GM18951 (cell line): ENCODE measurements at regions not wholly inside any gene's neighbourhood (a gene's known extent, or its start where the extent isn't known, plus 50 kb on each side); places are given as distances from the start of the nearest gene placed in this dataset.
"Not testable (repeated sequence)": the region's sequence is repeated elsewhere in the genome, so short reads cannot be mapped to it uniquely, and the experiment has no call there.

Experiments used
- POLR2A ChIP-seq: IDR thresholded peaks from 4 replicates; pipeline ENCODE4 v1.6.1; 2011; ENCODE audit warnings: mild to moderate bottlenecking; ENCODE audit not compliant: insufficient read length, insufficient read depth; ENCODE audit errors: extremely low read depth
- in situ Hi-C: fragments of 300-500 bp; cut with MboI; formaldehyde crosslinking; loops from one replicate; pipeline ENCODE4 v1.12.0; 2022; ENCODE audit warnings: low sequenced_read_pairs, mixed read lengths, inconsistent platforms; ENCODE audit not compliant: unreplicated experiment

- in situ Hi-C loops: no loop called here
Observed at GRCh38 chr9:113675475-113675941, 200.6 kb upstream of the ZNF618 start.

GRCh38 chr9:113677057-113677456, 199.1 kb upstream of the ZNF618 start:
- TF ChIP-seq POLR2A: no peak
- in situ Hi-C loops: no loop called here

More at GRCh38 chr9:113675475-113675941, 200.6 kb upstream of the ZNF618 start:
- no peak for TF ChIP-seq POLR2A

GRCh38 chr9:113677569-113677968, 198.5 kb upstream of the ZNF618 start:
- no peak for TF ChIP-seq POLR2A
- in situ Hi-C loops: no loop called here

- in situ Hi-C loops: no loop called here
- no peak for TF ChIP-seq POLR2A
Observed at GRCh38 chr9:113678119-113678858, 197.8 kb upstream of the ZNF618 start.

- TF ChIP-seq POLR2A: no peak
- in situ Hi-C loops: no loop called here
Observed at GRCh38 chr9:113678859-113679256, 197.3 kb upstream of the ZNF618 start.

GRCh38 chr9:113682297-113682771, 193.8 kb upstream of the ZNF618 start:
- in situ Hi-C loops: no loop called here
- no peak for TF ChIP-seq POLR2A

- in situ Hi-C loops: not testable (repeated sequence)
Observed at GRCh38 chr9:113685636-113686035, 190.5 kb upstream of the ZNF618 start.

- in situ Hi-C loops: no loop called here
- no peak for TF ChIP-seq POLR2A
Observed at GRCh38 chr9:113687107-113687679, 188.9 kb upstream of the ZNF618 start.

- in situ Hi-C loops: no loop called here
- TF ChIP-seq POLR2A: no peak
Observed at GRCh38 chr9:113687680-113688371, 188.3 kb upstream of the ZNF618 start.

GRCh38 chr9:113690055-113690740, 185.9 kb upstream of the ZNF618 start:
- no peak for TF ChIP-seq POLR2A
- in situ Hi-C loops: no loop called here

- TF ChIP-seq POLR2A: no peak
Observed at GRCh38 chr9:113692256-113692655, 183.9 kb upstream of the ZNF618 start.

GRCh38 chr9:113694912-113695311, 181.2 kb upstream of the ZNF618 start:
- no peak for TF ChIP-seq POLR2A
- in situ Hi-C loops: no loop called here

More at GRCh38 chr9:113692256-113692655, 183.9 kb upstream of the ZNF618 start:
- in situ Hi-C loops: no loop called here

- TF ChIP-seq POLR2A: no peak
- in situ Hi-C loops: no loop called here
Observed at GRCh38 chr9:113695440-113695851, 180.7 kb upstream of the ZNF618 start.
